Activated CD8-positive, alpha-beta T cell treated with anti-CD3 and anti-CD28 coated beads, Interleukin-2, amount 10 ng/mL, durations not matched to agents 7 days and 5 days (primary cell): ENCODE measurements at regions not wholly inside any gene's neighbourhood (a gene's known extent, or its start where the extent isn't known, plus 50 kb on each side); places are given as distances from the start of the nearest gene placed in this dataset.

Experiments used
- ATAC-seq: fragments of 150-1000 bp; cut with Tn5 transposase; one replicate; pipeline ENCODE4 v1.10.0; 2021; ENCODE audit warnings: moderate library complexity
- CTCF ChIA-PET: fragments of 350-600 bp; sonication (Branson Sonifier 250); formaldehyde crosslinking; loops from one replicate; lab custom pipeline; 2021; ENCODE audit warnings: antibody characterized with exemption; lab: Charles Lee
- POLR2A ChIA-PET: fragments of 350-600 bp; sonication (Branson Sonifier 250); formaldehyde crosslinking; loops from one replicate; lab custom pipeline; 2021; ENCODE audit warnings: antibody characterized with exemption; lab: Charles Lee
- DNase-seq: peaks from one replicate; pipeline ENCODE4 v3.0.0-alpha.2; 2020
- H3K27ac Mint-ChIP-seq: one replicate; pipeline ENCODE4 v1.8.0; 2021; ENCODE audit warnings: mild to moderate bottlenecking, mixed read lengths
- H3K27me3 Mint-ChIP-seq: one replicate; pipeline ENCODE4 v1.8.0; 2021; ENCODE audit warnings: low read depth, mixed read lengths
- H3K36me3 Mint-ChIP-seq: one replicate; pipeline ENCODE4 v1.8.0; 2021; ENCODE audit warnings: low read depth, mixed read lengths
- H3K4me1 Mint-ChIP-seq: one replicate; pipeline ENCODE4 v1.8.0; 2021; ENCODE audit warnings: low read depth, mixed read lengths
- H3K4me3 Mint-ChIP-seq: one replicate; pipeline ENCODE4 v1.8.0; 2021; ENCODE audit warnings: mild to moderate bottlenecking, mixed read lengths
- H3K9me3 Mint-ChIP-seq: one replicate; pipeline ENCODE4 v1.8.0; 2022; ENCODE audit warnings: mixed read lengths; ENCODE audit not compliant: insufficient read depth

DNA sequence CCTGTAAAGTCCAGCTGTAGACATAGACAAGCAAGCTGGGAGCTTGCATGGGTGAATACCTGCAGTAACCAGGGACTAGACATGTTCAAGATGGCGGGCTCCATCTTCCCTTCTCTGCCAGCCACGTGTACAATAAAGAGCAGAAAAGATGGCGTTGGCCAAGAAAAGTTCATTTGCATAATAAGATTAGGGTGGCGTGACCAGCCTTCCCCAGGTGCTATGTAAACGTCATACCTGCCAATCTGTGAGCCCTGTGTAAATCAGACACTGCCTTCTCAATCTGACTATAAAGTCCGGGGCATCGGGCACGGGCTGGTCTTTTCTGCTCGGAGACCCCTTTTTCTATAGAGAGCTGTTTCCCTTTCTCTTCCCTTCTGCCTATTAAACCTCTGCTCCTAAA lies 101.6 kb upstream of the XPO1 start:
- ChIA-PET CTCF (no interaction called here), POLR2A (no interaction called here)
- no peaks in the 10 kb centered on the region for H3K4me1 Mint-ChIP-seq
- no peak overlapping the region for H3K4me3 Mint-ChIP-seq
- ATAC-seq (no peak), DNase-seq (no peak)
- H3K9me3 Mint-ChIP-seq = no peaks in the 10 kb centered on the region
- peaks cover 2% of the 10 kb centered on the region for H3K27me3 Mint-ChIP-seq
- no peaks in the 10 kb centered on the region for H3K36me3 Mint-ChIP-seq
- no peak overlapping the region for H3K27ac Mint-ChIP-seq

DNA sequence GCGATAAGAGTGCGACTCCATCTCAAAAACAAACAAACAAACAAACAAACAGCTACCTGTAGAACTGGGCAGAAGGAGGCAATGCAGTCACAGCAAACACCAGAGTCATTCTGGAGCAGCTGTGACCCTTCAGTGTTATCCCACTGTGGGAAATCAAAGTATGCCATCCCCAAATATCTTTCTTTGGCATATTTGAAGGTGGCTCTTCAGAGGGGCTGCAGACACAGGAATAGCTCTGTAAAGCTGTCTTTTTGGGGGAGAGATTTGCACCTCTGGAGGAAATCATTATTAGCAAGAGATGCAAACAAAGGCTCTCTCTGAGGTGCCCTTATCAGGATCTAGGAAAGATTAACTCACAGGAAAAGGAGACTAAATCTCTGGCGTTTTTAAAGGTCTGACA lies 98.5 kb upstream of the XPO1 start:
- DNase-seq = no peak
- Mint-ChIP-seq H3K9me3 (no peaks in the 10 kb centered on the region), H3K4me3 (no peak overlapping the region), H3K27me3 (peaks cover 2% of the 10 kb centered on the region), H3K36me3 (no peaks in the 10 kb centered on the region), H3K27ac (no peak overlapping the region), H3K4me1 (no peaks in the 10 kb centered on the region)
- no peak for ATAC-seq
- POLR2A ChIA-PET = interaction anchor here (0.6 kb wide), 2 partner anchors 14 to 277 kb away, joined by 3 read pairs; no protein-coding TSS in a partner anchor
- CTCF ChIA-PET = no interaction called here

DNA sequence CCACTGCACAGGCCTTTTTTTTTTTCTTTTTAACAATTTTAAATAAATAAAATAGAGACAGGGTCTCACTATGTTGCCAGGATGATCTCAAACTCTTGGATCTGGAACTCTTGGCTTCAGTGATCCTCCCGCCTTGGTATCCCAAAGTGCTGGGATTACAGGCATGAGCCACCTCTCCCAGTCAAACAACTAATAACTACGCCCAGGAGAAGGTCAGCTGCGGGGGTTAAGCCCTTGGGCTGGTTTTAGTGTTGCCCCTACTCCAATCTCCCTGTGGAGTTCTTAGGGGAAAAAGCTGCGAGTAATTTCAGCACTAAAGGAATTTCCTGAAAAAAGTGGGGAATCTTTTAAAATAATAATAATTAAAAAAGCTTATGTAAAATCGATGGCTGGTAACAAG lies 96.4 kb upstream of the XPO1 start:
- ChIA-PET CTCF (no interaction called here), POLR2A (no interaction called here)
- DNase-seq = no peak
- ATAC-seq = no peak
- Mint-ChIP-seq H3K36me3 (no peaks in the 10 kb centered on the region), H3K4me1 (no peaks in the 10 kb centered on the region), H3K27me3 (peaks cover 2% of the 10 kb centered on the region), H3K9me3 (no peaks in the 10 kb centered on the region), H3K27ac (no peak overlapping the region), H3K4me3 (no peak overlapping the region)

DNA sequence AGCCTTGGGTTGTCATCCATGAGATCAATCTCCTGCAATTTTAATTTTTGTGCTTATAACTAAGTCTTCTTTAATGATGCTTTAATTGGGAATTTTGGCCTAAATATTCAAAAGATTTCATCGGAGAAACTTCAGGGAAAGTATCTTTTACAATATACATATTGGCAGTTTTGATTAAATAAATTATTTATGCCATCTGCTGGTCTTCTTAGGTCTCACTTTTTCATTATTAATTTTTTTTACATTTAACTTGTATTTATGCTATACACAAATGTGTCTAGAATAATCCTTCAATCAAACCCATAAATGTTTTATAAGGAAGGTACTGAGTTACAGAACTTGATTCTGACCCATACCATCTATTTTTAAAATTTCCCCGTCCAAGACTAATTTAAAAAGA lies 95.1 kb upstream of the XPO1 start:
- no peaks in the 10 kb centered on the region for H3K36me3 Mint-ChIP-seq
- ChIA-PET CTCF (interaction anchor here (1.9 kb wide), 1 partner anchor 498 kb away, joined by 5 read pairs; no protein-coding TSS in a partner anchor), POLR2A (no interaction called here)
- peaks cover 2% of the 10 kb centered on the region for H3K27me3 Mint-ChIP-seq
- H3K4me1 Mint-ChIP-seq = no peaks in the 10 kb centered on the region
- no peaks in the 10 kb centered on the region for H3K9me3 Mint-ChIP-seq
- no peak overlapping the region for H3K4me3 Mint-ChIP-seq
- ATAC-seq (no peak), DNase-seq (no peak)
- no peak overlapping the region for H3K27ac Mint-ChIP-seq

DNA sequence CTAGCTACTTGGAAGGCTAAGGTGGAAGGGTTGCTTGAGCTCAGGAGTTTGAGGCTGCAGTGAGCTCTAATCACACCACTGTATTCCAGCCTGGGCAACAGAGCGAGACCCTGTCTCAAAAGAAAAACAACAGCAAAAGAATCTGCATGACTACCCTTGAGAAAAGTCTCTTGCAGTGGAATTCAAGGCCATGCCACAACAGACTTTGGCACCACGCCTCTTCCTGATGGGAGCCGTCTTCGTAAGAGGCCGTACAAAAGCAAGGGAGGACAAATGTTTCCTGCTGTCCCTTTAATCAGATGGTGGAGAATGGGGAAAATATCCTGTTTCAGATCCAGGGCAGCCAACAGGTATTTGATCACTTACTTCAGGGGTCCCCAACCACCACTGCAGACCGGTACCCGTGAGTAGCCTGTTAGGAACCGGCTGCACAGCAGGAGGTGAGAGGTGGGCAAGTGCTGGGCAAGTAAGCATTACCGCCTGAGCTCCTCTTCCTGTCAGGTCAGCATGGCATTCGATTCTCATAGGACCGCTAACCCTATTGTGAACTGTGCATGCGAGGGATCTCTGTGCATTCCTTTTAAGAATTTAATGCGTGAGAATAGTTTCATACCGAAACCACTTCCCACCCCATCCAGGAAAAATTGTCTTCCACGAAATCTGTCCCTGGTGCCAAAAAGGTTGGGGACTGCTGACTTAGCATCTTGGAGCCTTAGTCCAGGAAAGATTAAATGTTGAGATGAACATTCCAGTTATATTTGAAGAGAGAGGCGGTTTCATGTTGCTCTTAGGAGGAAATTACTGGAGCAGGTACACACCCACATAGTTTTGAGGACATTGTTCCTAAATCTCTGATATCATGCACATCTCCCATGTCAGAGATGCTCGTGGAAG lies 94.4 kb upstream of the XPO1 start:
- H3K4me1 Mint-ChIP-seq = no peaks in the 10 kb centered on the region

DNA sequence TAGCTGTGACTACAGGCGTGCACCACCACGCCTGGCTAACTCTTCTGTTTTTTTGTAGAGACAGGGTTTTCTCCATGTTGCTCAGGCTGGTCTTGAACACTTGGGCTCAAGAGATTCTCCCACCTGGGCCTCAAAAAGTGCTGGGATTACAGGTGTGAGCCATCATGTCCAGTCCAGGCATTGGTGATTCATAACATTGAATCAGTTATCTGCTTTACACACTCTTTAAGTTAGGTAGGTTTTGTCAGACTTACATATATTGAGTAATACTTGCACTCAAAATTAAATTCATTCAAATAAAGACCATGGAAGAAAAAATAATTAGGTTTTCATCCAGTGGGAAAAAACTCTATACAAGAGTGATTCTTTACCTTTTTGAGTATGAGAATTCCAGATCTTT lies 93.2 kb upstream of the XPO1 start:
- ChIA-PET CTCF (no interaction called here), POLR2A (no interaction called here)
- H3K27ac Mint-ChIP-seq = no peak overlapping the region
- ATAC-seq = no peak
- H3K4me1 Mint-ChIP-seq = no peaks in the 10 kb centered on the region
- no peaks in the 10 kb centered on the region for H3K36me3 Mint-ChIP-seq
- DNase-seq = no peak
- H3K9me3 Mint-ChIP-seq = no peaks in the 10 kb centered on the region
- H3K27me3 Mint-ChIP-seq = no peaks in the 10 kb centered on the region
- H3K4me3 Mint-ChIP-seq = no peak overlapping the region

More for the DNA sequence above, 94.4 kb upstream of the XPO1 start:
- Mint-ChIP-seq H3K27me3 (no peaks in the 10 kb centered on the region), H3K27ac (no peak overlapping the region), H3K4me3 (no peak overlapping the region), H3K36me3 (no peaks in the 10 kb centered on the region), H3K9me3 (no peaks in the 10 kb centered on the region)
- no peak for ATAC-seq
- POLR2A ChIA-PET = no interaction called here
- CTCF ChIA-PET = interaction anchor here (0.6 to 1.9 kb wide), 2 partner anchors 52 to 497 kb away, joined by 3 to 5 read pairs; no protein-coding TSS in a partner anchor
- DNase-seq = no peak

DNA sequence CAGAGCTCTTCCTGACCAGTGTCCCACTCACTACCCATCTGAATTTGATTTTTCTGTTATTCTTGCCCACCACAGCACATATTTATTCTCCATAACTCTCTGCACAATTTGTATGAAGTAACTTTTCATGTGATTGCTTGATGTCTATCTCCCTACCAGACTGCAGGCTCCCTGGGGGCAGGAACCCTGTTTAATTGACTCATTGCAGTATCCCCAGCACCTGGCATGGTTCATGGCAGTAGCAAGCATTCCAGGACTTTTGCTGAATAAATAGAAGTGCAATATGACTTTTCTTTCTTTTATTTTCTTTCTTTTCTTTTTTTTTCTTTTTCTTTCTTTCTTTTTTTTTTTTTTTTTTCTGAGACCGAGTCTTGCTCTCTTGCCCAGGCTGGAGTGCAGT lies 88.7 kb upstream of the XPO1 start:
- Mint-ChIP-seq H3K27me3 (no peaks in the 10 kb centered on the region), H3K4me3 (no peak overlapping the region)
- POLR2A ChIA-PET = no interaction called here

DNA sequence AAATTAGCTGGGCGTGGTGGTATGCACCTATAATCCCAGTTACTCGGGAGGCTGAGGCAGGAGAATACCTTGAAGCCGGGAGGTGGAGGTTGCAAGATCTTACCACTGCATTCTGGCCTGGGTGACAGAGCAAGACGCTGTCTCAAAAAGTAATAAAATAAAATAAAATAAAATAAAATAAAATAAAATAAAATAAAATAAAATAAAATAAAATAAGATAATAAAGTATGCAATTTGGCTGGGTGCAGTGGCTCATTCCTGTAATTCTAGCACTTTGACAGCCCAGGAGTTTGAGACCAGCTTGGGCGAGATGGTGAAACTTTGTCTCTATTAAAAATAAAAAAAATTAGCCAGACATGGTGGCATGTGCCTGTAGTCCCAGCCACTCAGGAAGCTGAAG lies 85.6 kb upstream of the XPO1 start:
- no peaks in the 10 kb centered on the region for H3K4me1 Mint-ChIP-seq
- H3K36me3 Mint-ChIP-seq = no peaks in the 10 kb centered on the region
- no peak overlapping the region for H3K4me3 Mint-ChIP-seq
- no peak overlapping the region for H3K27ac Mint-ChIP-seq
- no peaks in the 10 kb centered on the region for H3K9me3 Mint-ChIP-seq
- POLR2A ChIA-PET = no interaction called here
- DNase-seq (no peak), ATAC-seq (no peak)
- no peaks in the 10 kb centered on the region for H3K27me3 Mint-ChIP-seq
- CTCF ChIA-PET = no interaction called here

More for the DNA sequence above, 88.7 kb upstream of the XPO1 start:
- no peak for DNase-seq
- Mint-ChIP-seq H3K4me1 (no peaks in the 10 kb centered on the region), H3K9me3 (no peaks in the 10 kb centered on the region), H3K36me3 (no peaks in the 10 kb centered on the region), H3K27ac (no peak overlapping the region)
- CTCF ChIA-PET = no interaction called here
- ATAC-seq = no peak

DNA sequence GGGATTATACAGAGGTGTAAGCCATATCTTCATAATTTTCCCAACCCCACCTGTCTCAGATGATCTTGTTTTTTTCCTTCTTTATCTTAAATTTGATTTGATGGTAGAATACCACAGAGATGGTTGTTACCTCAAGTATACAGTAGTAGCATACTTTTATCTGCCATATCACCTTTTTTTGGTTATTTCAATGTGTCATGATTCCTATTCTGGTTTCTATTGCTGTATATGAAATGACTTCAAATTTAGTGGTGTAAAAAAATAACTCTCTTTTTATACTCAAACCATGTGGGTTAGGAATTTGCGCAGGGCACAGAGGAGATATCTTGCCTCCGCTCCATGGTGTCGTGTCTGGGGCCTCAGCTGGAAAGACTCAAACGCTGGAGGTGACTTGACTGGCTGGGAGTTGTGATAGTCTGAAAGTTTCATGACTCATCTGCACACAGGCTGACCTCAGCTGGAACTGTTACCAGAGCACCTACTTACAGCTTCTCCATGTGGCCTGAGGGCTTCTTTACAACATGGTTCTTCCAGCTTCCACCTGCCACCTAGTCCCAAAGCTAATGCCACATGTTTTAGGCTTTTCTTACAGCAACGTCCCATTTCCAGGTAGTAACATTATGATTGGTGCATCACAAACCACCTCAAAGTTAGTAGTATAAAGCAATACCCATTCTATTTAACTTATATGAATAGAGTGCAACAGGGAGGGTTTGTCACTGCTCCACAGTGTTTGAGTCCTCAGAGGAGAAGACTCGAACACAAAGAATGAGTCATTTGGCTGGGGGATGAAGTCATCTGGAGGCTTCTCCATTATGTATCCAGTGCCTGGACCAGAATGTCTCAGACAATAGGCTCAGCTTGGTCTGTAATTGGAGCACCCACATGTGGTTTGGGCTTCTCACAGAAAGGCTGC lies 82.3 kb upstream of the XPO1 start:
- H3K4me1 Mint-ChIP-seq = no peaks in the 10 kb centered on the region
- no peaks in the 10 kb centered on the region for H3K36me3 Mint-ChIP-seq
- DNase-seq = no peak
- no peaks in the 10 kb centered on the region for H3K27me3 Mint-ChIP-seq
- CTCF ChIA-PET = interaction anchor here (1.0 kb wide), 1 partner anchor 38 kb away, joined by 3 read pairs; no protein-coding TSS in a partner anchor
- no peak for ATAC-seq
- no peaks in the 10 kb centered on the region for H3K9me3 Mint-ChIP-seq
- POLR2A ChIA-PET = no interaction called here
- no peak overlapping the region for H3K4me3 Mint-ChIP-seq
- no peak overlapping the region for H3K27ac Mint-ChIP-seq

DNA sequence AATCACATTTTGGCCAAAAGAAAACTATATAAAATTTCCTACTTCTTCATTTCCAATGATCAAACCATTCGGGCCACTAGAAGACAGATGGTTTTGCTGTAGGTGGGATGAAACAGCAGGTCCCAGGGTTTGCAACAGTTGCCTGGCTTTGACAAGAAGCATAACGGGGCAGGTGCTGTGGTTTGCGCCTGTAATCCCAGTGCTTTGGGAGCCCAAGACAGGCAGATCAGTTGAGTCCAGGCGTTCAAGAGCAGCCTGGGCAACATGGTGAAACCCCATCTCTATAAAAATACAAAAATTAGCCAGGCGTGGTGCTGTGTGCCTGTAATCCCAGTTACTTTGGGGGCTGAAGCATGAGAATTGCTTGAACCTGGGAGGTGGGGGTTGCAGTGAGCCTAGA lies 81.4 kb upstream of the XPO1 start:
- Mint-ChIP-seq H3K27me3 (no peaks in the 10 kb centered on the region), H3K4me3 (no peak overlapping the region), H3K36me3 (no peaks in the 10 kb centered on the region), H3K4me1 (no peaks in the 10 kb centered on the region), H3K27ac (no peak overlapping the region), H3K9me3 (no peaks in the 10 kb centered on the region)
- CTCF ChIA-PET = no interaction called here
- no peak for DNase-seq
- POLR2A ChIA-PET = no interaction called here
- no peak for ATAC-seq

DNA sequence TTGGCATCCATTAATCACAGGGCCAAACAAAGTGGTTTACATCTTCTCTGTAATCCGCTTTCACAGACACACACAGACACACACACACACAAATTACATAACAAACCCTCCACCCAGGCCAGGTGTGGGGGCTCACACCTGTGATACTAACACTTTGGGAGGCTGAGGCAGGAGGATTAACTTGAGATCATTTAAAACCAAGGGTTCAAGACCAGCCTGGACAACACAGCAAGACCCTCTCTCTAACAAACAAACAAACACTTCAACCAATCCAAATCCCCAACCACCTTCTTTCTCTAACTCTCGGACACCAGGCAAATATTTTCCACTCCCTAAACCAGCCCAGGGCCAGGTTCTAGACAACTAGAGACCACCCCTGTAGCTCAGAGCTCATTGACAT lies 79.5 kb upstream of the XPO1 start:
- Mint-ChIP-seq H3K27ac (no peak overlapping the region), H3K9me3 (no peaks in the 10 kb centered on the region), H3K27me3 (no peaks in the 10 kb centered on the region), H3K4me1 (no peaks in the 10 kb centered on the region), H3K36me3 (no peaks in the 10 kb centered on the region), H3K4me3 (no peak overlapping the region)
- ChIA-PET CTCF (no interaction called here), POLR2A (no interaction called here)
- ATAC-seq = no peak
- DNase-seq = no peak

DNA sequence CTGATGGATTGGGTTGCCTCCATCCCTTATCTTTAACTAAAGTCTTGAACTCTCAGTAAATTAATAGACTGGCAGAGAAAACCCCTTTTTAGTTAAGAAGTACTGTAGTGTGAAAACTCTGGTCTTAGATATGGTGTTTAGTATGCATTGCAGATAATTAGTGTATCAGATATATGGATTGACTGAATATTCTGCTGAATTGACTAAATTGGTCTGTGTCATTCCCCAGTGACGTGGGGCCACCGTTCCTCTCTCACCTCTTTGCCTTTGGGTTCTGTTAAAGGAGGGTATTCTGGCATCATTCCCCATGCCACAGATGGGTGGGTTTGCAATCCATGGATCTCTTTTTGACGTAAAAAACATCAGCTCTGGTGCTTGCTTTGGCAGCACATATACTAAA lies 67.1 kb upstream of the XPO1 start:
- H3K4me1 Mint-ChIP-seq = no peaks in the 10 kb centered on the region
- no peak overlapping the region for H3K27ac Mint-ChIP-seq
- DNase-seq (no peak), ATAC-seq (no peak)
- H3K36me3 Mint-ChIP-seq = no peaks in the 10 kb centered on the region
- ChIA-PET POLR2A (no interaction called here), CTCF (no interaction called here)
- H3K9me3 Mint-ChIP-seq = no peaks in the 10 kb centered on the region
- no peaks in the 10 kb centered on the region for H3K27me3 Mint-ChIP-seq
- no peak overlapping the region for H3K4me3 Mint-ChIP-seq
